Prostate gland (tissue), 2 donors: ENCODE measurements at regions not wholly inside any gene's neighbourhood (a gene's known extent, or its start where the extent isn't known, plus 50 kb on each side); places are given as distances from the start of the nearest gene placed in this dataset.

Experiments
- DNase-seq: peaks from one replicate; pipeline ENCODE4 v3.0.0-alpha.2; 2019; ENCODE audit warnings: low spot score
- H3K27ac ChIP-seq, 2 donors: fragments of 200-600 bp; sonication (generic); 2 replicates each; pipeline ENCODE4 v1.5.1; 2017 to 2019
- H3K27me3 ChIP-seq: fragments of 200-600 bp; sonication (generic); replicated peaks from 2 replicates; pipeline ENCODE4 v1.5.1; 2019; ENCODE audit not compliant: insufficient read depth
- H3K36me3 ChIP-seq, 2 donors: fragments of 200-600 bp; sonication (generic); 1 replicate in 1 of 2; 2 replicates in 1 of 2; pipeline versions ENCODE4 v1.5.1 to v1.8.1; 2017 to 2019
- H3K4me1 ChIP-seq: fragments of 200-600 bp; sonication (generic); replicated peaks from 2 replicates; pipeline ENCODE4 v1.5.1; 2019
- H3K4me3 ChIP-seq, 2 donors: fragments of 200-600 bp; sonication (generic); 2 replicates each; pipeline ENCODE4 v1.5.1; 2017 to 2019
- H3K9me3 ChIP-seq: fragments of 200-600 bp; sonication (generic); 2 replicates; pipeline ENCODE4 v1.5.1; 2017
- CTCF ChIP-seq, 4 experiments: fragments of 200-600 bp in 2 of 4; fragments of 450-650 bp in 2 of 4; sonication (generic) in 2 of 4; IDR thresholded peaks; 1 replicate in 3 of 4; 2 replicates in 1 of 4; pipeline ENCODE4 v1.5.1; 2016 to 2019; ENCODE audit warnings: antibody characterized with exemption in 4 of 4, mild to moderate bottlenecking in 2 of 4, moderate library complexity in 2 of 4
- POLR2A ChIP-seq: fragments of 450-650 bp; IDR thresholded peaks from one replicate; pipeline ENCODE4 v1.6.1; 2016; ENCODE audit warnings: antibody characterized with exemption, mild to moderate bottlenecking
- POLR2AphosphoS5 ChIP-seq: sonication (generic); formaldehyde crosslinking; IDR thresholded peaks from one replicate; pipeline ENCODE4 v1.6.1; 2017; ENCODE audit warnings: antibody characterized with exemption
- WGBS: methylation state at CpG from one replicate; pipeline ENCODE4 v1.1.5; 2018; 5-methylcytosine and 5-hydroxymethylcytosine counted together
- intact Hi-C: fragments of 100-400 bp; cut with DNase I; formaldehyde crosslinking; loops from one replicate; pipeline ENCODE4 v1.14.2; 2022

GRCh38 chr12:71019282-71019831 is 98.8 kb upstream of the PTPRR start:
- H3K4me3 ChIP-seq, result no peak overlapping the region
- 73% methylated on average over 6 of the region's 6 CpGs for WGBS
- TF ChIP-seq CTCF (IDR thresholded peaks at IDR 0.05), result no peak
- TF ChIP-seq POLR2AphosphoS5, result no peak
- TF ChIP-seq POLR2A, result no peak
- no peaks in the 10 kb centered on the region for H3K9me3 ChIP-seq
- no peaks in the 10 kb centered on the region for H3K27me3 ChIP-seq
- H3K4me1 ChIP-seq, result no peaks in the 10 kb centered on the region
- H3K36me3 ChIP-seq, result no peaks in the 10 kb centered on the region
- no peak for DNase-seq
- intact Hi-C loops, result loop anchor here (5.0 to 10.0 kb wide), 2 partner anchors 287 to 425 kb away; no protein-coding TSS in a partner anchor
- no peak overlapping the region for H3K27ac ChIP-seq

GRCh38 chr12:71018682-71019081 is 98.1 kb upstream of the PTPRR start:
- DNase-seq, result no peak
- Histone ChIP-seq H3K4me1 (no peaks in the 10 kb centered on the region), H3K27ac (no peak overlapping the region), H3K36me3 (no peaks in the 10 kb centered on the region), H3K27me3 (no peaks in the 10 kb centered on the region), H3K4me3 (no peak overlapping the region), H3K9me3 (no peaks in the 10 kb centered on the region)
- intact Hi-C loops, result loop anchor here (5.0 to 10.0 kb wide), 2 partner anchors 286 to 424 kb away; no protein-coding TSS in a partner anchor
- WGBS, result 53% methylated on average over 2 of the region's 2 CpGs
- no peak for TF ChIP-seq POLR2AphosphoS5
- no peak for TF ChIP-seq CTCF (IDR thresholded peaks at IDR 0.05)
- no peak for TF ChIP-seq POLR2A

- Histone ChIP-seq H3K9me3 (no peaks in the 10 kb centered on the region), H3K4me3 (no peak overlapping the region), H3K4me1 (no peaks in the 10 kb centered on the region), H3K27me3 (no peaks in the 10 kb centered on the region), H3K36me3 (no peaks in the 10 kb centered on the region), H3K27ac (no peak overlapping the region)
- intact Hi-C loops, result loop anchor here (10.0 kb wide), 1 partner anchor 419 kb away; no protein-coding TSS in a partner anchor
- WGBS, result 10% methylated on average over 2 of the region's 2 CpGs
- TF ChIP-seq CTCF (IDR thresholded peaks at IDR 0.05), result peak in 3 of 4 experiments; percentile 21 to 66 (median 53)
- TF ChIP-seq POLR2A, result no peak
- DNase-seq, result no peak
Measured at GRCh38 chr12:71014180-71014785, 93.7 kb upstream of the PTPRR start.

GRCh38 chr12:71011261-71011660 is 90.7 kb upstream of the PTPRR start:
- intact Hi-C loops, result loop anchor here (10.0 kb wide), 1 partner anchor 416 kb away; no protein-coding TSS in a partner anchor
- no peak overlapping the region for H3K27ac ChIP-seq
- no peaks in the 10 kb centered on the region for H3K4me1 ChIP-seq
- H3K36me3 ChIP-seq, result no peaks in the 10 kb centered on the region
- no peak overlapping the region for H3K4me3 ChIP-seq
- 86% methylated on average over 4 of the region's 4 CpGs for WGBS
- TF ChIP-seq POLR2A, result no peak
- TF ChIP-seq CTCF (IDR thresholded peaks at IDR 0.05), result no peak
- TF ChIP-seq POLR2AphosphoS5, result no peak
- DNase-seq, result no peak
- H3K9me3 ChIP-seq, result no peaks in the 10 kb centered on the region
- no peaks in the 10 kb centered on the region for H3K27me3 ChIP-seq

GRCh38 chr12:71010143-71010479 is 89.6 kb upstream of the PTPRR start:
- no peak overlapping the region for H3K27ac ChIP-seq
- intact Hi-C loops, result loop anchor here (10.0 kb wide), 1 partner anchor 415 kb away; no protein-coding TSS in a partner anchor
- no peaks in the 10 kb centered on the region for H3K27me3 ChIP-seq
- no peak for DNase-seq
- H3K4me1 ChIP-seq, result no peaks in the 10 kb centered on the region
- H3K9me3 ChIP-seq, result no peaks in the 10 kb centered on the region
- WGBS, result 82% methylated on average over 1 of the region's 1 CpG
- no peaks in the 10 kb centered on the region for H3K36me3 ChIP-seq
- H3K4me3 ChIP-seq, result no peak overlapping the region
- TF ChIP-seq POLR2A, result no peak
- no peak for TF ChIP-seq CTCF (IDR thresholded peaks at IDR 0.05)
- TF ChIP-seq POLR2AphosphoS5, result no peak
